OCI-LY7 (cell line): ENCODE measurements at regions not wholly inside any gene's neighbourhood (a gene's known extent, or its start where the extent isn't known, plus 50 kb on each side); places are given as distances from the start of the nearest gene placed in this dataset.

Experiments used
- BruUV-seq: library from RNA; stranded (reverse); fragments of 400-500 nt; replicated peaks from 2 replicates; lab custom pipeline; 2021; lab: Mats Ljungman, UMichigan
- CTCF ChIA-PET: fragments of 300-600 bp; sonication (Branson Sonifier 250); formaldehyde crosslinking; loops from one replicate; lab custom pipeline; 2022; ENCODE audit warnings: antibody characterized with exemption; ENCODE audit not compliant: unreplicated experiment; lab: Charles Lee
- POLR2A ChIA-PET: fragments of 300-600 bp; sonication (Branson Sonifier 250); formaldehyde crosslinking; loops from one replicate; lab custom pipeline; 2022; ENCODE audit warnings: antibody characterized with exemption; lab: Charles Lee
- DNase-seq: peaks from one replicate; pipeline ENCODE4 v3.0.0-alpha.2; 2015; ENCODE audit warnings: low spot score
- H2AFZ ChIP-seq: fragments of 200-600 bp; sonication (generic), shearing (Covaris generic); 2 replicates; pipeline ENCODE4 v1.6.1; 2014; ENCODE audit warnings: mild to moderate bottlenecking, antibody characterized with exemption, low read length, moderate library complexity
- H3K27ac ChIP-seq: fragments of 200-600 bp; sonication (generic); 2 replicates; pipeline ENCODE4 v1.5.1; 2014; ENCODE audit warnings: mixed run types, low read depth, mild to moderate bottlenecking, moderate library complexity, low read length, inconsistent platforms; ENCODE audit not compliant: poor library complexity, severe bottlenecking
- H3K36me3 ChIP-seq: fragments of 200-600 bp; sonication (generic); 2 replicates; pipeline ENCODE4 v1.6.1; 2014; ENCODE audit warnings: mild to moderate bottlenecking, antibody characterized with exemption, low read length, moderate library complexity, mixed read lengths; ENCODE audit not compliant: insufficient read depth
- H3K4me1 ChIP-seq: fragments of 200-600 bp; sonication (generic); 2 replicates; pipeline ENCODE4 v1.5.1; 2014; ENCODE audit warnings: mild to moderate bottlenecking, low read length; ENCODE audit not compliant: insufficient read depth, poor library complexity, severe bottlenecking
- H3K4me2 ChIP-seq: fragments of 200-600 bp; sonication (generic); 2 replicates; pipeline ENCODE4 v1.6.1; 2014; ENCODE audit warnings: mild to moderate bottlenecking, low read length
- H3K4me3 ChIP-seq: fragments of 200-600 bp; sonication (generic); 2 replicates; pipeline ENCODE4 v1.5.1; 2014; ENCODE audit warnings: mild to moderate bottlenecking, low read depth, low read length; ENCODE audit not compliant: poor library complexity, severe bottlenecking
- H3K79me2 ChIP-seq: fragments of 200-600 bp; sonication (generic); 2 replicates; pipeline ENCODE4 v1.6.1; 2016; ENCODE audit warnings: low read depth, mild to moderate bottlenecking, low read length, moderate library complexity, mixed read lengths; ENCODE audit not compliant: insufficient read depth
- H3K9me2 ChIP-seq: fragments of 200-600 bp; sonication (generic); 2 replicates; pipeline ENCODE4 v1.6.1; 2016; ENCODE audit warnings: mild to moderate bottlenecking, low read length, mixed read lengths; ENCODE audit not compliant: insufficient read depth
- H3K9me3 ChIP-seq: fragments of 200-600 bp; sonication (generic); 2 replicates; pipeline ENCODE4 v1.6.1; 2014; ENCODE audit warnings: mild to moderate bottlenecking, mixed run types, low read length, mixed read lengths
- H4K20me1 ChIP-seq: fragments of 200-600 bp; sonication (generic); 2 replicates; pipeline ENCODE4 v1.6.1; 2014; ENCODE audit warnings: mild to moderate bottlenecking, antibody characterized with exemption, low read length, moderate library complexity, mixed read lengths; ENCODE audit not compliant: insufficient read depth
- CTCF ChIP-seq: fragments of 200-600 bp; sonication (generic); conservative IDR thresholded peaks from 2 replicates; pipeline ENCODE4 v1.5.1; 2014; ENCODE audit warnings: mild to moderate bottlenecking, antibody characterized with exemption, low read length, moderate library complexity, mixed read lengths
- EZH2phosphoT487 ChIP-seq: fragments of 200-600 bp; sonication (generic); IDR thresholded peaks from 2 replicates; pipeline ENCODE4 v1.6.1; 2018; ENCODE audit warnings: low read depth, borderline replicate concordance, mild to moderate bottlenecking, mixed run types, antibody characterized with exemption, low read length, moderate library complexity, mixed read lengths
- intact Hi-C: fragments of 100-400 bp; cut with micrococcal nuclease; formaldehyde crosslinking; loops from one replicate; pipeline ENCODE4 v1.10.0; 2022; ENCODE audit not compliant: unreplicated experiment

GRCh38 chr1:229191066-229191674 is 79.7 kb upstream of the RAB4A start:
- Histone ChIP-seq H3K4me1 (no peaks in the 10 kb centered on the region), H3K4me2 (no peak overlapping the region), H3K27ac (no peak overlapping the region), H4K20me1 (no peaks in the 10 kb centered on the region), H3K9me3 (no peaks in the 10 kb centered on the region), H3K79me2 (no peaks in the 10 kb centered on the region), H3K4me3 (no peak overlapping the region), H3K36me3 (no peaks in the 10 kb centered on the region), H2AFZ (no peak overlapping the region), H3K9me2 (no peaks in the 10 kb centered on the region)
- no peak for TF ChIP-seq EZH2phosphoT487
- no peak for TF ChIP-seq CTCF
- no TSS peak for BruUV-seq
- POLR2A ChIA-PET: interaction anchor here (0.5 to 0.7 kb wide), 2 partner anchors 10 to 63 kb away, joined by 3 to 9 read pairs; no protein-coding TSS in a partner anchor
- DNase-seq: no peak
- CTCF ChIA-PET: interaction anchor here (0.5 kb wide), 1 partner anchor 163 kb away, joined by 3 read pairs; no protein-coding TSS in a partner anchor
- intact Hi-C loops: no loop called here

- H3K4me2 ChIP-seq: no peak overlapping the region
- H3K4me3 ChIP-seq: no peak overlapping the region
- no peaks in the 10 kb centered on the region for H3K4me1 ChIP-seq
- POLR2A ChIA-PET: interaction anchor here (0.6 to 0.7 kb wide), 2 partner anchors 62 to 93 kb away, joined by 3 read pairs; no protein-coding TSS in a partner anchor
- CTCF ChIA-PET: no interaction called here
- no TSS peak for BruUV-seq
- no peak for DNase-seq
- no peaks in the 10 kb centered on the region for H3K9me3 ChIP-seq
- H4K20me1 ChIP-seq: no peaks in the 10 kb centered on the region
- H3K27ac ChIP-seq: no peak overlapping the region
- intact Hi-C loops: no loop called here
- H3K79me2 ChIP-seq: no peaks in the 10 kb centered on the region
- no peaks in the 10 kb centered on the region for H3K9me2 ChIP-seq
- no peak for TF ChIP-seq CTCF
- no peak for TF ChIP-seq EZH2phosphoT487
- H2AFZ ChIP-seq: no peak overlapping the region
- no peaks in the 10 kb centered on the region for H3K36me3 ChIP-seq
Observed at GRCh38 chr1:229192031-229192430, 78.9 kb upstream of the RAB4A start.

- BruUV-seq: no TSS peak
- H3K9me3 ChIP-seq: no peaks in the 10 kb centered on the region
- no peaks in the 10 kb centered on the region for H4K20me1 ChIP-seq
- H3K79me2 ChIP-seq: no peaks in the 10 kb centered on the region
- no peak for TF ChIP-seq CTCF
- TF ChIP-seq EZH2phosphoT487: no peak
- no peak overlapping the region for H3K27ac ChIP-seq
- DNase-seq: no peak
- ChIA-PET CTCF (no interaction called here), POLR2A (interaction anchor here (0.6 kb wide), 1 partner anchor 31 kb away, joined by 4 read pairs; no protein-coding TSS in a partner anchor)
- intact Hi-C loops: no loop called here
- no peak overlapping the region for H3K4me2 ChIP-seq
- no peaks in the 10 kb centered on the region for H3K4me1 ChIP-seq
- no peak overlapping the region for H2AFZ ChIP-seq
- H3K36me3 ChIP-seq: no peaks in the 10 kb centered on the region
- no peak overlapping the region for H3K4me3 ChIP-seq
- no peaks in the 10 kb centered on the region for H3K9me2 ChIP-seq
Observed at GRCh38 chr1:229192853-229193252, 78.1 kb upstream of the RAB4A start.
